ENCODE measurements at regions not wholly inside any gene's neighbourhood (a gene's known extent, or its start where the extent isn't known, plus 50 kb on each side); places are given as distances from the start of the nearest gene placed in this dataset.

DNA sequence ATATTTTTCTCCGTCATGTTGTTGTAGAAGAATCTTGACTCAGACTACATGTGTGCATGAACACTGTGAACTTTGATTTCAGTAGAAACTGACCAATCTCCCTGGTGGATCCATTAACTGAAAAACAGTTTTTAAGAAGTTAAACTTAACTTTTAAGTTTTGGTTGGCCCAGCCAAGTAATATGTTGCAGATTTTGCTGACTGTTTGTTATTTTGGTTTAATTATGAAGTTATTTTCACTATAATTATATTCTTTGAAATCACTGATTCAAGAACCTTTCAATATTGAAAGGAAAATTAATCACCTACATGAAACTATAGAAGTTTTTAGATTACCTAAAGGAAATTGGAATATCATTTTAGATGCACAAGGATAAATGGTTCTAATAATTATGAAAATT, 373.6 kb upstream of the COX7C start:
- H3K9me3 ChIP-seq (ENCODE audit: low read length) = no peaks in the 10 kb centered on the region
- POLR2A ChIA-PET = no interaction called here
- intact Hi-C loops (cut with micrococcal nuclease; ENCODE audit: unreplicated experiment) = no loop called here
- H3K9ac ChIP-seq (ENCODE audit: insufficient read depth, low read depth, low read length) = no peak overlapping the region
- no peaks in the 10 kb centered on the region for H3K27me3 ChIP-seq (ENCODE audit: control insufficient read depth in 1 of 2, insufficient read depth in 2 of 2, low read length in 2 of 2)
- CTCF ChIA-PET (ENCODE audit: low intra/inter-chr PET ratio, low total read pairs) = no interaction called here
- H2AFZ ChIP-seq (ENCODE audit: low read length) = no peak overlapping the region
- H3K4me3 ChIP-seq (replicated peaks in 1 of 3; ENCODE audit: insufficient read depth in 1 of 3, low read depth in 2 of 3, low read length in 3 of 3) = no peak overlapping the region
- no peaks in the 10 kb centered on the region for H3K36me3 ChIP-seq (replicated peaks in 1 of 2; ENCODE audit: control insufficient read depth in 1 of 2, insufficient read depth in 2 of 2, low read length in 2 of 2)
- H3K4me2 ChIP-seq (ENCODE audit: low read depth, low read length) = no peak overlapping the region
- TF ChIP-seq, protein P1, sequence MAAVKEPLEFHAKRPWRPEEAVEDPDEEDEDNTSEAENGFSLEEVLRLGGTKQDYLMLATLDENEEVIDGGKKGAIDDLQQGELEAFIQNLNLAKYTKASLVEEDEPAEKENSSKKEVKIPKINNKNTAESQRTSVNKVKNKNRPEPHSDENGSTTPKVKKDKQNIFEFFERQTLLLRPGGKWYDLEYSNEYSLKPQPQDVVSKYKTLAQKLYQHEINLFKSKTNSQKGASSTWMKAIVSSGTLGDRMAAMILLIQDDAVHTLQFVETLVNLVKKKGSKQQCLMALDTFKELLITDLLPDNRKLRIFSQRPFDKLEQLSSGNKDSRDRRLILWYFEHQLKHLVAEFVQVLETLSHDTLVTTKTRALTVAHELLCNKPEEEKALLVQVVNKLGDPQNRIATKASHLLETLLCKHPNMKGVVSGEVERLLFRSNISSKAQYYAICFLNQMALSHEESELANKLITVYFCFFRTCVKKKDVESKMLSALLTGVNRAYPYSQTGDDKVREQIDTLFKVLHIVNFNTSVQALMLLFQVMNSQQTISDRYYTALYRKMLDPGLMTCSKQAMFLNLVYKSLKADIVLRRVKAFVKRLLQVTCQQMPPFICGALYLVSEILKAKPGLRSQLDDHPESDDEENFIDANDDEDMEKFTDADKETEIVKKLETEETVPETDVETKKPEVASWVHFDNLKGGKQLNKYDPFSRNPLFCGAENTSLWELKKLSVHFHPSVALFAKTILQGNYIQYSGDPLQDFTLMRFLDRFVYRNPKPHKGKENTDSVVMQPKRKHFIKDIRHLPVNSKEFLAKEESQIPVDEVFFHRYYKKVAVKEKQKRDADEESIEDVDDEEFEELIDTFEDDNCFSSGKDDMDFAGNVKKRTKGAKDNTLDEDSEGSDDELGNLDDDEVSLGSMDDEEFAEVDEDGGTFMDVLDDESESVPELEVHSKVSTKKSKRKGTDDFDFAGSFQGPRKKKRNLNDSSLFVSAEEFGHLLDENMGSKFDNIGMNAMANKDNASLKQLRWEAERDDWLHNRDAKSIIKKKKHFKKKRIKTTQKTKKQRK (IDR thresholded peaks at IDR 0.05; ENCODE audit: low read length) = no peak
- TF ChIP-seq MAFF (IDR thresholded peaks at IDR 0.05; ENCODE audit: low read depth, low read length) = peak; percentile 64
- peak; percentile 42 to 69; a peak in 3 of 4 replicates for TF ChIP-seq MAFK (conservative IDR thresholded peaks at IDR 0.05 in 1 of 2, IDR thresholded peaks at IDR 0.05 in 1 of 2; ENCODE audit: low read length in 2 of 2)
- H4K20me1 ChIP-seq (ENCODE audit: insufficient read depth, low read length) = no peaks in the 10 kb centered on the region
- no peaks in the 10 kb centered on the region for H3K4me1 ChIP-seq (ENCODE audit: insufficient read depth, low read length)
- BruUV-seq (replicated peaks) = no TSS peak
- in situ Hi-C loops (cut with HindIII; ENCODE audit: extremely low pct_ligation_motif_present, low pct_unique_long_range_greater_than_20kb) = no loop called here
- 0% methylated on average over 1 of the region's 1 CpG for WGBS (ENCODE audit: low lambda C conversion rate)
- no peaks in the 10 kb centered on the region for H3K79me2 ChIP-seq (ENCODE audit: insufficient read depth, low read length)
- H3K27ac ChIP-seq (ENCODE audit: extremely low read length, insufficient read depth, low read length) = no peak overlapping the region
- DNase-seq (ENCODE audit: low spot score) (no peak), FAIRE-seq (no peak), ATAC-seq (no peak)

DNA sequence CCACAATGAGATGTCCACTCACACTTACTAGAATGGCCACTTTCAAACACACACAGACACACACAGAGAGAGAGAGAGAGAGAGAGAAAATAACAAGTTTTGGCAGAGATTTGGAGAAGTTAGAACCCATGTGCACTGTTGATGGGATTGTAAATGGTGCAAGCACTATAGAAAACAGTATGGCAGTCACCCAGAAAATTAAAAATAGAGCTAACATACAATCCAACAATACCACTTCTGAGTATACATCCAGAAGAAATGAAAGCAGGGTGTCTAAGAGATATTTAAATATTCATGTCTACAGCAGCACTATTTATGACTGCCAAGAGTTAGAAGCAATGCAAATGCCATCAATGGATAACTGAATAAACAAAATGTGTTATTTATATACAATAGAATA, 359.9 kb upstream of the COX7C start:
- FAIRE-seq (no peak), ATAC-seq (no peak), DNase-seq (ENCODE audit: low spot score) (no peak)
- no peaks in the 10 kb centered on the region for H3K79me2 ChIP-seq (ENCODE audit: insufficient read depth, low read length)
- in situ Hi-C loops (cut with HindIII; ENCODE audit: extremely low pct_ligation_motif_present, low pct_unique_long_range_greater_than_20kb) = no loop called here
- no TSS peak for BruUV-seq (replicated peaks)
- no peak overlapping the region for H3K27ac ChIP-seq (ENCODE audit: extremely low read length, insufficient read depth, low read length)
- H3K9me3 ChIP-seq (ENCODE audit: low read length) = no peaks in the 10 kb centered on the region
- no peaks in the 10 kb centered on the region for H4K20me1 ChIP-seq (ENCODE audit: insufficient read depth, low read length)
- TF ChIP-seq ARNTL (CRISPR knock-in tag; IDR thresholded peaks at IDR 0.05) = no peak
- TF ChIP-seq RBAK (CRISPR knock-in tag; IDR thresholded peaks at IDR 0.05) = no peak
- no peak for TF ChIP-seq NFIB (CRISPR knock-in tag; IDR thresholded peaks at IDR 0.05; ENCODE audit: borderline replicate concordance)
- no peak for TF ChIP-seq SALL2 (CRISPR knock-in tag; IDR thresholded peaks at IDR 0.05)
- no peak for TF ChIP-seq PAF1 (CRISPR knock-in tag; IDR thresholded peaks at IDR 0.05)
- TF ChIP-seq, protein P2, sequence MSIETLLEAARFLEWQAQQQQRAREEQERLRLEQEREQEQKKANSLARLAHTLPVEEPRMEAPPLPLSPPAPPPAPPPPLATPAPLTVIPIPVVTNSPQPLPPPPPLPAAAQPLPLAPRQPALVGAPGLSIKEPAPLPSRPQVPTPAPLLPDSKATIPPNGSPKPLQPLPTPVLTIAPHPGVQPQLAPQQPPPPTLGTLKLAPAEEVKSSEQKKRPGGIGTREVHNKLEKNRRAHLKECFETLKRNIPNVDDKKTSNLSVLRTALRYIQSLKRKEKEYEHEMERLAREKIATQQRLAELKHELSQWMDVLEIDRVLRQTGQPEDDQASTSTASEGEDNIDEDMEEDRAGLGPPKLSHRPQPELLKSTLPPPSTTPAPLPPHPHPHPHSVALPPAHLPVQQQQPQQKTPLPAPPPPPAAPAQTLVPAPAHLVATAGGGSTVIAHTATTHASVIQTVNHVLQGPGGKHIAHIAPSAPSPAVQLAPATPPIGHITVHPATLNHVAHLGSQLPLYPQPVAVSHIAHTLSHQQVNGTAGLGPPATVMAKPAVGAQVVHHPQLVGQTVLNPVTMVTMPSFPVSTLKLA (IDR thresholded peaks at IDR 0.05) = no peak
- H3K4me2 ChIP-seq (ENCODE audit: low read depth, low read length) = no peak overlapping the region
- no peaks in the 10 kb centered on the region for H3K36me3 ChIP-seq (replicated peaks in 1 of 2; ENCODE audit: control insufficient read depth in 1 of 2, insufficient read depth in 2 of 2, low read length in 2 of 2)
- H3K9ac ChIP-seq (ENCODE audit: insufficient read depth, low read depth, low read length) = no peak overlapping the region
- no peak overlapping the region for H3K4me3 ChIP-seq (replicated peaks in 1 of 3; ENCODE audit: insufficient read depth in 1 of 3, low read depth in 2 of 3, low read length in 3 of 3)
- no peak overlapping the region for H2AFZ ChIP-seq (ENCODE audit: low read length)
- H3K4me1 ChIP-seq (ENCODE audit: insufficient read depth, low read length) = no peaks in the 10 kb centered on the region
- ChIA-PET POLR2A (no interaction called here), CTCF (ENCODE audit: low intra/inter-chr PET ratio, low total read pairs) (no interaction called here)
- intact Hi-C loops (cut with micrococcal nuclease; ENCODE audit: unreplicated experiment) = no loop called here
- H3K27me3 ChIP-seq (ENCODE audit: control insufficient read depth in 1 of 2, insufficient read depth in 2 of 2, low read length in 2 of 2) = no peaks in the 10 kb centered on the region

Data from HepG2 (cell line).